ENCODE measurements at regions not wholly inside any gene's neighbourhood (a gene's known extent, or its start where the extent isn't known, plus 50 kb on each side); places are given as distances from the start of the nearest gene placed in this dataset.

DNA sequence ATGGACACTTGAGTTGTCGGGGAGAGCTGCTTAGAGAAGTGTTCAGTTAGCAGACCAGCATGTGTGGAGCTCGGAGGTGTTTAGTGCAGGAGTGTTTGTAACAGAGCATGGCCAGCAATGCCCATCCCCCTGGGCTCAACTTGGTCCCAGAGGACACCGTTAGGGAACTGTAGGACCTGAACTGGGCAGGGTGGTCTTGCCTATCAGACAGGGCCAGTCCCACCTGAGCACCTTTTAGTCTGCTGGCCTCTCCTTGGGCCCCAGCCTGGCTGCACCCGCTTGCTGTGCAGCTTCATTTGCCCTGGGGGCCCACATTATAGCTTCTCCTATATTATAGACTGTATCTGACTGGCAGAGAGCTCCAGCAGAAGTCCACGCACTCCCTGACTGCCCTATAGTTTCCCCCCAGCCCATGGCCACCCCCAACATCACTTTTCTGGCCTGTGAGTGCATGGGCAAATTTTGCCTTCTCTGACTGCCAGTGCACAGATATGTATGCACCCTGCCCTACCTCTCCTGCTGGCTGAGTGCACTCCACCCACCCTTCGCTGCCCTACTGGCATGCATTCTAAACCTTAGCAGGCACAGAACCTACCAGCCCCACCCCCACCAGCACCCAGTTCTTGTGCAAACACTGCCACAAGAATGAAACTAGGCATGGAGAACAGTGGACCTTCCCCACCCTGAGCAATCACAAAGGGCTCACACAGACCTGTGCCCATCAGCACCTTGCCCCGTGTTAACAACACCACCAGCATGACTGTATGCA lies 1030.6 kb upstream of the GHITM start:
- H3K4me1 Mint-ChIP-seq (ENCODE audit: low read depth) = no peaks in the 10 kb centered on the region
- no peaks in the 10 kb centered on the region for H3K36me3 Mint-ChIP-seq (ENCODE audit: low read depth)
- no peak overlapping the region for H3K27ac Mint-ChIP-seq
- H3K9me3 Mint-ChIP-seq = peaks cover 48% of the 10 kb centered on the region
- H3K27me3 Mint-ChIP-seq = no peaks in the 10 kb centered on the region
- H3K4me3 Mint-ChIP-seq = no peak overlapping the region
- intact Hi-C loops (cut with micrococcal nuclease) = no loop called here

DNA sequence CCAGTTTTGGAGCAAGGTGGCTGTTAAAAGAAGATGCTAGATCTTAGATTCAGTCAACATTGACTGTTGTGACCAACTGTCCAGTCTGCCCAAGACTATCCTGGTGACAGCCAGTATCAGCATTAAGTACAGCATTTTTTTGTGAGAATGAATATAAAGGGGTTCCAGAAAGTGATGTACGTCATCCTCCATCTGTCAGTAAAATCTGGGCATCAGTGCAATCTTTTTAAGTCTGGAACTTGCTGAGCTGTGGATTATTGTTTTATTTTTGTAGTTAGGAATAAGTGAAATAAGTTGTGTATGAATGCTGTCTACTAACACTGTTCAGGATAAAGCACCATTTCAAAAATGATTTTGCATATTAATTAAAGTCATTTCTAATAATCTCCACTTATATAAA lies 1020.0 kb upstream of the GHITM start:
- H3K36me3 Mint-ChIP-seq (ENCODE audit: low read depth) = no peaks in the 10 kb centered on the region
- intact Hi-C loops (cut with micrococcal nuclease) = no loop called here
- peaks cover 6% of the 10 kb centered on the region for H3K9me3 Mint-ChIP-seq
- no peak overlapping the region for H3K27ac Mint-ChIP-seq
- H3K4me1 Mint-ChIP-seq (ENCODE audit: low read depth) = no peaks in the 10 kb centered on the region
- no peaks in the 10 kb centered on the region for H3K27me3 Mint-ChIP-seq
- no peak overlapping the region for H3K4me3 Mint-ChIP-seq

DNA sequence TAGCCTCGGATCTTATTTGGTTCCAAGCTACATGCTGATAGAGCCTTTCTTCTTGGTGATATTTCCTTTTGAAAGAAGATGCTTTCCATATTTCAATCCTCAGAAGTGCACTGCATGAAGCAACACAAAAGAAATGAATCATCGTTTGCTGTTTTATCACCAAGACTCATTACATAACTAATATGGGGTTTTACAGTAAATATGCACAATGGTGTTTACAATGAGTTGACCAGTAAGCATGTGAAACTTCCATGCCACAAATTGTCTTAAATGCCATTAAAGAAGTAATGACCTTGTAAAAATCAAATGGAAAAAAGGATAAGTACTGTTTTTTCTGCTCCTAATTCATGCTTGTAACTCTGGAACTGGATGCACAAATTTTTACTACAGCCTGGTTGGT lies 1017.0 kb upstream of the GHITM start:
- no peaks in the 10 kb centered on the region for H3K36me3 Mint-ChIP-seq (ENCODE audit: low read depth)
- H3K27ac Mint-ChIP-seq = no peak overlapping the region
- H3K27me3 Mint-ChIP-seq = no peaks in the 10 kb centered on the region
- H3K4me1 Mint-ChIP-seq (ENCODE audit: low read depth) = no peaks in the 10 kb centered on the region
- intact Hi-C loops (cut with micrococcal nuclease) = no loop called here
- peaks cover 15% of the 10 kb centered on the region for H3K9me3 Mint-ChIP-seq
- H3K4me3 Mint-ChIP-seq = no peak overlapping the region

DNA sequence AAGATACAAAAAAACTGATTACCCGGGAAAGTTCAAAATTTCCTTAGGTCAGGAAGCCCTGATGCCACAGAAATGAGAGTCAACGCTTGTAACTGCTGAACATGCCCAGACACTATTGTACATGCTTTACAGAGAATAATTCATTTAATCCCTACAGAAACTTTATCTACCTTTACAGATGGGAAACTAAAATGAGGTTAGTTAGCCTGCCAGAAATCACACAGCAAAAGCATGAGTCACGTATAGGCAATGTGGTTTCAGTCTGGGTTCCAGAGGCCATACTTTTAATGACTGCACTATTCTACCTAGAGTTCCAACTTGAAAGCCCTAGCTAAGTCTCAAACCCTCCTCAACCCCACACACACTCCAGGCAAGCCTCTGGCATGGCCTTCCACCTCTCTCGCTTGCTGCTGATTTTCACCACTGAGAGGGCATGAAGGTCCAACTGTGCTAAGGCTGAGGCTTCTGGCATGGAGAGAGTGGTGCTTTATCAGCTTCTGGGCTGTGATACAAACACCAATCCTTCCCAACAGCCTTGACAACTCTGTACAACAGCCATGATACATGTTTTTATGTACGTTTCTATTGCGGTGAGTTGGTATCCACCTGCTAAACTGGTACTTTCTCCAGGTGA lies 1011.2 kb upstream of the GHITM start:
- intact Hi-C loops (cut with micrococcal nuclease) = no loop called here
- Mint-ChIP-seq H3K27me3 (no peaks in the 10 kb centered on the region), H3K9me3 (peaks cover 10% of the 10 kb centered on the region), H3K27ac (no peak overlapping the region), H3K36me3 (ENCODE audit: low read depth) (no peaks in the 10 kb centered on the region), H3K4me3 (no peak overlapping the region), H3K4me1 (ENCODE audit: low read depth) (no peaks in the 10 kb centered on the region)

DNA sequence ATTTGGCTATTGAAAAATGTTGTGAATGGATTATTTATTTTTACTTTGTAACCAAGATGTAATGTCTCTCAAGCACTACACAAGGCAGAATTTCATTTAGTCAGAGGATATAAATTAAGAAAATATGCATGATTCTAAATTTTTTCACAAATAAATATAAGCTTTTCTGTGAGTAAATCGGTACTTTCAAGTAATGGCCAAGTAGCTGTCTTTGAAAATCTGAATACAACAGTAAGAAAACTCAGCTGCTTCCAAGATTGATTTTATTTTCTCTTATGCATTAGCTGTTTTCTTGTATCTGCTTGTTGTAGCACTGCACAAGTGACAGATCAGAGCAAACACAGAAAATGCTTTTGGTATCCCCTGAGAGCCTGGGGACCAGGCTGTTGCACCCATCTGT lies 998.5 kb upstream of the GHITM start:
- intact Hi-C loops (cut with micrococcal nuclease) = no loop called here
- Mint-ChIP-seq H3K36me3 (ENCODE audit: low read depth) (no peaks in the 10 kb centered on the region), H3K4me1 (ENCODE audit: low read depth) (no peaks in the 10 kb centered on the region), H3K27me3 (no peaks in the 10 kb centered on the region), H3K4me3 (no peak overlapping the region), H3K9me3 (no peaks in the 10 kb centered on the region), H3K27ac (no peak overlapping the region)

DNA sequence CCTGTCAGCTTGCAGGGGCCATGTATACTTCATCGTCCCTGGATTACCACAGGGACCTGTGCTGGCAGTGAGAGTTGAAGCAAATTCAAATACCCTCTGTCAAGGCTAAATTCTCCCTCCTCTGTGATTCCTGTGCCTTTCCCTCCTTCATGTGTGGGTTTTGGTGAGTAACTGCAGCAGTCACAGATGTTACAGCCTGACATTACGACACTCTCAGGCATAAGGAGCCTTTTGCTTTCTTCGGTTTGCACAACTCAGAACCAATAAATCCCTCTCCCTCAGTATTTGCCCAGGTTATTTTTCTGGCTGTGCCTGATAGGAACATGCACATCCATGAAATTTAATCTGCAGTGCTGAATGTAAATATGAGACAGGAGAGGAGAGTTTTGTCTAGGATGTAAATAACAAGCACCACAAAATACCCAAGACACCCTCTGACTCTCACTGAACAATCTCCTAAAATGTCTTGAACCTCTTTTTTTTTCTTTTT lies 997.2 kb upstream of the GHITM start:
- Mint-ChIP-seq H3K4me1 (ENCODE audit: low read depth) (no peaks in the 10 kb centered on the region), H3K4me3 (no peak overlapping the region)
- intact Hi-C loops (cut with micrococcal nuclease) = no loop called here

DNA sequence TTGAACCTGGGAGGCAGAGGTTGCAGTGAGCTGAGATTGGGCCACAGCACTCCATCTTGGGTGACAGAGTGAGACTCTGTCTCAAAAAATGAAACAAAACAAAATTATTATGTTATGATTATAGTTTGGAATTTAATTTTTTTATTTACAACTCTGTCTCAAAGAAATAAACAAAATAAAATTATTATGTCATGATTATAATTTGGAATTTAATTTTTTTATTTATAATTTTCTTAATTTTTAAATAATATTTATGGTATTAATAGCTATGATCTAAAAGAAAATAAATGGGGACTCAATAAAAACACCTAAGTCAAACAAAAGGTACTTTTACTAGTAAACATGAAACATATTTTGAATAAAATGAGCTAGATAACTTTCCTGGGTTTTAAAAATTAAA lies 994.8 kb upstream of the GHITM start:
- Mint-ChIP-seq H3K36me3 (ENCODE audit: low read depth) (no peaks in the 10 kb centered on the region), H3K27me3 (no peaks in the 10 kb centered on the region), H3K9me3 (no peaks in the 10 kb centered on the region), H3K4me3 (no peak overlapping the region), H3K4me1 (ENCODE audit: low read depth) (no peaks in the 10 kb centered on the region), H3K27ac (no peak overlapping the region)
- intact Hi-C loops (cut with micrococcal nuclease) = no loop called here

More for the DNA sequence above, 997.2 kb upstream of the GHITM start:
- Mint-ChIP-seq H3K27me3 (no peaks in the 10 kb centered on the region), H3K36me3 (ENCODE audit: low read depth) (no peaks in the 10 kb centered on the region), H3K27ac (no peak overlapping the region), H3K9me3 (no peaks in the 10 kb centered on the region)

DNA sequence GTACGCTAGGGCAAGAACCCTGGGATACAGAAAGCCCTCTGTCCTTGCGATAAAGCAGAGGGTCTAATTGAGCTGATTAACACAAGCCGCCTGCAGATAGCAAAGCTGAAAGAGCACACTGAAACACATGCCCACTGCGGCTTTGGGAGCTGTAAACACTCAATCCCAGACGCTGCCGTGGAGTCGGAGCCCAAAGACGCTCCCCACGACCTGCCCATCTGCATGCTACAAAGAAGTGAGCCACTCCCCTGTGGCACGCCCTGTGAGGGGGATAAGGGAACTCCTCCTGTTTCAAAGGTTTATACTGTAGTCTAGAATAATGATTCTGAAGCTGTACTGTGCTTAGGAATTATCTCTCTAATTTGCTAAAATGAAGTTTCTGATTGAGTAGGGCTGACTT lies 985.6 kb upstream of the GHITM start:
- Mint-ChIP-seq H3K36me3 (ENCODE audit: low read depth) (no peaks in the 10 kb centered on the region), H3K4me1 (ENCODE audit: low read depth) (no peaks in the 10 kb centered on the region), H3K4me3 (no peak overlapping the region), H3K27me3 (no peaks in the 10 kb centered on the region), H3K27ac (no peak overlapping the region), H3K9me3 (no peaks in the 10 kb centered on the region)
- intact Hi-C loops (cut with micrococcal nuclease) = no loop called here

DNA sequence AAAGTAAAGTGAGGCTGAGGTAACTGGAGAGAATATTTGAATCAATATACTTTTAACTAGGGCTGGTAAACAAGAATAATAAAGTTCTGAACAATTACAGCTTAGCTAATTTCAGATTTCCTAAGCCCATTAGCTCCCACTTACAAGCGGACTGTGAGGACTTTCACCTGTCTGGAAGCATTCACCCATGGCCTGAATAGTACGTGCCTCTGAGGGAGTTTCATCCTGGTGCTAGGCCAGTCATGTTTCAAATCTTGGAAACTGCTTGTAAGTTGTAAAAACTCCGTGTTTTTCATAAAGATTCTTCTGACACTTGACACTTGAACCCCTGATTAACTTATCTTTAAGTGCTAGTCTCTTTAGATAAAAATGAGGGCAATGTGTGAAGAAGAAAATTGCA lies 975.2 kb upstream of the GHITM start:
- Mint-ChIP-seq H3K27ac (no peak overlapping the region), H3K36me3 (ENCODE audit: low read depth) (no peaks in the 10 kb centered on the region), H3K27me3 (no peaks in the 10 kb centered on the region), H3K4me1 (ENCODE audit: low read depth) (no peaks in the 10 kb centered on the region), H3K4me3 (no peak overlapping the region), H3K9me3 (no peaks in the 10 kb centered on the region)
- intact Hi-C loops (cut with micrococcal nuclease) = no loop called here

DNA sequence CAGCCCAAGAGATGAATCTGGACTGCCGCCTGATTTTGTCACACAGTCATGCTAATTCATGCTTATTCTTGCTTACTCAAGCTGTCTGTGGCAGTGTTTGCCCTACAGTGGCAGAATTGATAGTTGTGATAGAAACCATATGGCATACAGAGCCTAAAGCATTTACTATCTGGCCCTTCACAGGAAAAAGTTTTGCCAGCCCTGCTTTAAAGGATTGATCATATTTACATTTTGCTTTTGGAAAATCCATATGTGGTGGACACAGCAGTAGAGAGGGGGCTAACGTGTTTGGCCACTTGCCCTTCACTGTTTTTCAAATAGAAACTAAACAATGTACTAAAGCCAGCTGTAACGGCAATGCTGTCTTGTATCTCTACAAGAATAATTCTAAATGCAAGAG lies 974.0 kb upstream of the GHITM start:
- no peaks in the 10 kb centered on the region for H3K36me3 Mint-ChIP-seq (ENCODE audit: low read depth)
- H3K4me1 Mint-ChIP-seq (ENCODE audit: low read depth) = no peaks in the 10 kb centered on the region
- no peaks in the 10 kb centered on the region for H3K9me3 Mint-ChIP-seq
- no peaks in the 10 kb centered on the region for H3K27me3 Mint-ChIP-seq
- no peak overlapping the region for H3K4me3 Mint-ChIP-seq
- intact Hi-C loops (cut with micrococcal nuclease) = no loop called here
- no peak overlapping the region for H3K27ac Mint-ChIP-seq

DNA sequence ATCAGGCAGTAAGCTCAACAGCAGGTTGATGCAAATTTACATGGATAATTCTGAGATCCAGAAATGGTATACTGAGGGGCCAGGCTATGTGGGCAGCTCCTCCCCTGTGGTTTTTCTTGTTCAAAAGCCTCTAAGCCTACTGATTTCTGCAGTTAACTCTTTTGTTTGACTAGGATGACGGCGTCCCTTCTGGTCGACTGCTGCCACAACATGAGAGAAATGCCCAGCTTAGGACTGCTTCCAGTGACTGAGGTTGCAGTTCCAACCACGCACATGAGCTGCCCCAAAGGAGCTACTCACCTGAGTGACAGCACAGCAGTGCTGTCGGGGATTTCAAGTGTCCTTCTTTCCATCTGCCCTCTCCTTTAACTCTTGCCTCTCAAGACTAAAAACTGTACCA lies 973.0 kb upstream of the GHITM start:
- Mint-ChIP-seq H3K4me1 (ENCODE audit: low read depth) (no peaks in the 10 kb centered on the region), H3K27me3 (no peaks in the 10 kb centered on the region), H3K27ac (no peak overlapping the region), H3K36me3 (ENCODE audit: low read depth) (no peaks in the 10 kb centered on the region), H3K9me3 (no peaks in the 10 kb centered on the region), H3K4me3 (no peak overlapping the region)
- intact Hi-C loops (cut with micrococcal nuclease) = no loop called here

DNA sequence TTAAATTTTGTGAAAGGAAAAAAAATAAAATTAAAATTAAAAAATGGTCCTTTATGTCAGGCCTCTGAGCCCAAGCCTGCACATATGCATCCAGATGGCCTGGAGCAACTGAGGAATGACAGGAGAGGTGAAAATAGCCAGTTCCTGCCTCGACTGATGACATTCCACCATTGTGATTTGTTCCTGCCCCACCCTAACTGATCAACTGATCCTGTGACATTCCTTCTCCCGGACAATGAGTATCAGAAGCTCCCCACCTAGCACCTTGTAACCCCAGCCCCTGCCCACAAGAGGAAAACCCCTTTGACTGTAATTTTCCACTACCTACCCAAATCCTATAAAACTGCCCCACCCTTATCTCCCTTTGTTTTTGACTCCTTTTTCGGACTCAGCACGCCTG lies 972.2 kb upstream of the GHITM start:
- Mint-ChIP-seq H3K9me3 (no peaks in the 10 kb centered on the region), H3K36me3 (ENCODE audit: low read depth) (no peaks in the 10 kb centered on the region)
- intact Hi-C loops (cut with micrococcal nuclease) = no loop called here

DNA sequence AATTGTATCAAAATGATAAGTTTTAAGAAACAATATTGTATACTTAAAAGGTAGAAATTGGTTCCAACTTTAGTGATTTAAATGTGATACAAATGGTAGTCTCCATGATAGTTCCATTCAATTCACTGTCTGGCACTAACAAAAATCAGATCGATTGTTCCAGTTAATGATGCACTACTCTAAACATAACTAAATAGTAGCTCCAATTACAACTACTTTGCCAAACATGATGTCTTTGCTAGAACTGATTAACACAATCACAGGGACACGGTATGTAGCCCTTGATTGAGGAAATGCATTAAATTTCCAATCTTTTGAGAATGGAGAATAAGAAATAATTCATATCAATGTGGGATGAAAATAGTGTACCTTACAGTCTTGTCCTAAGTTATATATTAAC lies 962.4 kb upstream of the GHITM start:
- H3K4me3 Mint-ChIP-seq = no peak overlapping the region
- H3K9me3 Mint-ChIP-seq = peaks cover 8% of the 10 kb centered on the region
- H3K4me1 Mint-ChIP-seq (ENCODE audit: low read depth) = no peaks in the 10 kb centered on the region
- intact Hi-C loops (cut with micrococcal nuclease) = no loop called here
- H3K36me3 Mint-ChIP-seq (ENCODE audit: low read depth) = no peaks in the 10 kb centered on the region
- H3K27me3 Mint-ChIP-seq = no peaks in the 10 kb centered on the region
- H3K27ac Mint-ChIP-seq = no peak overlapping the region

More for the DNA sequence above, 972.2 kb upstream of the GHITM start:
- Mint-ChIP-seq H3K27me3 (no peaks in the 10 kb centered on the region), H3K27ac (no peak overlapping the region), H3K4me3 (no peak overlapping the region), H3K4me1 (ENCODE audit: low read depth) (no peaks in the 10 kb centered on the region)

DNA sequence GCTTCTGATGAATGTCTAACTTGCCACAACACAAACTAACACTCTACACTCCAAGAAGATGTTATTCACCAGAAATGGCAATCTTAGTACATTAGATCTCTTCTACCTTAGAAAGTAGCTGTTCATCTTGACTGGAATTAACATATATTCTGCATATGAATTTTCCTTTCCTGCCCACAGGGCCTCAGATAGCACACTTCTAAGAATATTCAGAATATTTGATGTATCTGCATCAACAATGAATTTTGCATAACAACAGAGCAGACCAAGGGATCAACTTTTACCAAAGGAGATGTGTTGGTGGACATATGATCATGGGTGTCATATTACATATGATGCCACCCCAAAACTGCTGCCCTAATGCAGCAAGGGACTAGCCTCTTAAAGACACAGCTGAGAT lies 960.8 kb upstream of the GHITM start:
- no peaks in the 10 kb centered on the region for H3K36me3 Mint-ChIP-seq (ENCODE audit: low read depth)
- intact Hi-C loops (cut with micrococcal nuclease) = no loop called here
- no peak overlapping the region for H3K4me3 Mint-ChIP-seq
- no peaks in the 10 kb centered on the region for H3K4me1 Mint-ChIP-seq (ENCODE audit: low read depth)
- no peak overlapping the region for H3K27ac Mint-ChIP-seq
- H3K27me3 Mint-ChIP-seq = no peaks in the 10 kb centered on the region
- peaks cover 8% of the 10 kb centered on the region for H3K9me3 Mint-ChIP-seq

DNA sequence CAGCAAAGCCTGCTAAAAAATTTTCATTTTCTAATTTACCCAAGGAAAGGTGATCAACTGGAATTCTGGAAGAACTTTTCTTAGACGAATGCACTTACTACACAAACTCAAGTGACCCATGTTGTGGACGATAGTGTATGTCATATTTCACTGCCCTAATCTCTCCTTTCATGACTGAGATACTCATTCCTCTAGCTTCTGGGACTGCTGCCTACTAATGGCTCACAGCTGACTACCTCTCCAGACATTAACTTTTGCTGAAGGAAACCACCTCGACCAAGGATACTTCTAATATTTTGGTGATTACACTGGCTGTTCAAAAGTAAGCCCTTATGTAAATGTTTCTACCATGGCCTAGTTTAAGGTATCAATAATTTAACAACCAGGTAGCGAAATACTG lies 959.9 kb upstream of the GHITM start:
- Mint-ChIP-seq H3K4me3 (no peak overlapping the region), H3K4me1 (ENCODE audit: low read depth) (no peaks in the 10 kb centered on the region), H3K36me3 (ENCODE audit: low read depth) (no peaks in the 10 kb centered on the region), H3K9me3 (peaks cover 8% of the 10 kb centered on the region), H3K27me3 (no peaks in the 10 kb centered on the region), H3K27ac (no peak overlapping the region)
- intact Hi-C loops (cut with micrococcal nuclease) = no loop called here
